Muscle layer of duodenum (tissue), 2 donors: ENCODE measurements at regions not wholly inside any gene's neighbourhood (a gene's known extent, or its start where the extent isn't known, plus 50 kb on each side); places are given as distances from the start of the nearest gene placed in this dataset.

Source experiments
- H3K27ac ChIP-seq: one replicate; pipeline ENCODE4 v1.7.0; 2013; ENCODE audit warnings: mild to moderate bottlenecking, low read length
- H3K27me3 ChIP-seq: one replicate; pipeline ENCODE4 v1.7.0; 2013; ENCODE audit warnings: low read depth, mild to moderate bottlenecking, control low read depth, low read length
- H3K36me3 ChIP-seq, 2 donors: one replicate each; pipeline ENCODE4 v1.7.0; 2013; ENCODE audit warnings: low read length in 2 of 2, control low read depth in 1 of 2, mild to moderate bottlenecking in 1 of 2; ENCODE audit not compliant: insufficient read depth in 2 of 2, control insufficient read depth in 1 of 2
- H3K4me1 ChIP-seq, 2 donors: one replicate each; pipeline ENCODE4 v1.7.0; 2013; ENCODE audit warnings: low read length in 2 of 2, mild to moderate bottlenecking in 2 of 2, control low read depth in 1 of 2, moderate library complexity in 1 of 2; ENCODE audit not compliant: insufficient read depth in 2 of 2, control insufficient read depth in 1 of 2
- H3K4me3 ChIP-seq, 2 donors: one replicate each; pipeline ENCODE4 v1.7.0; 2013; ENCODE audit warnings: low read length in 2 of 2, low read depth in 1 of 2, mild to moderate bottlenecking in 1 of 2
- H3K9me3 ChIP-seq, 2 donors: one replicate each; pipeline ENCODE4 v1.7.0; 2013; ENCODE audit warnings: low read length in 2 of 2, control low read depth in 1 of 2, mild to moderate bottlenecking in 1 of 2; ENCODE audit not compliant: control insufficient read depth in 1 of 2
- donor health status: healthy.

GRCh38 chr2:221361633-221362032 is 210.5 kb downstream of the EPHA4 start:
- no peak overlapping the region for H3K27ac ChIP-seq
- no peak overlapping the region for H3K4me3 ChIP-seq
- no peaks in the 10 kb centered on the region for H3K9me3 ChIP-seq
- no peaks in the 10 kb centered on the region for H3K36me3 ChIP-seq
- H3K27me3 ChIP-seq = no peaks in the 10 kb centered on the region
- H3K4me1 ChIP-seq = no peaks in the 10 kb centered on the region

GRCh38 chr2:221364672-221365071 is 207.4 kb downstream of the EPHA4 start:
- Histone ChIP-seq H3K27me3 (no peaks in the 10 kb centered on the region), H3K9me3 (no peaks in the 10 kb centered on the region), H3K4me3 (no peak overlapping the region), H3K36me3 (no peaks in the 10 kb centered on the region), H3K27ac (no peak overlapping the region), H3K4me1 (no peaks in the 10 kb centered on the region)
